CD4-positive, alpha-beta T cell treated with Interleukin-12 subunit alpha and Interleukin-12 subunit beta, for 1 hour (primary cell): ENCODE measurements at regions not wholly inside any gene's neighbourhood (a gene's known extent, or its start where the extent isn't known, plus 50 kb on each side); places are given as distances from the start of the nearest gene placed in this dataset.

ENCODE experiments used
- DNase-seq: peaks from one replicate; pipeline ENCODE4 v3.0.0-alpha.2; 2020

DNA sequence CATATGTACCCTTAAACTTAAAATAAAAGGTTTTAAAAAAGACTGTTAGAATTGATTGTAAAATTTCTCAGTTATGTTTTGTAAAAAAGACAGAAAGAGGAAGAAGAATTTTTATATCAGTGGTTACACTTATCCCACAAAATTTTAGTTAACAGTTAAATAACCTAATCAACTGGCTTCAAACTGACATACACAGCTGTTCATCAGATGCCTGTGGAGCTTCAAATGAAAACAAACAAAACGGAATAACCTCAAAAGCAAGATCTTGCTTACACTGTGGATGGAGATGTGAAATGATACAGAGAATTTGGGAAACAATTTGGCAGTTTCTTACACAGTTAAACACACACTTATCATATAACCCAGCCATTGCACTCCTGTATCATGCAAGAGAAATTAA, 521.0 kb downstream of the ETS1 start:
- no peak for DNase-seq

DNA sequence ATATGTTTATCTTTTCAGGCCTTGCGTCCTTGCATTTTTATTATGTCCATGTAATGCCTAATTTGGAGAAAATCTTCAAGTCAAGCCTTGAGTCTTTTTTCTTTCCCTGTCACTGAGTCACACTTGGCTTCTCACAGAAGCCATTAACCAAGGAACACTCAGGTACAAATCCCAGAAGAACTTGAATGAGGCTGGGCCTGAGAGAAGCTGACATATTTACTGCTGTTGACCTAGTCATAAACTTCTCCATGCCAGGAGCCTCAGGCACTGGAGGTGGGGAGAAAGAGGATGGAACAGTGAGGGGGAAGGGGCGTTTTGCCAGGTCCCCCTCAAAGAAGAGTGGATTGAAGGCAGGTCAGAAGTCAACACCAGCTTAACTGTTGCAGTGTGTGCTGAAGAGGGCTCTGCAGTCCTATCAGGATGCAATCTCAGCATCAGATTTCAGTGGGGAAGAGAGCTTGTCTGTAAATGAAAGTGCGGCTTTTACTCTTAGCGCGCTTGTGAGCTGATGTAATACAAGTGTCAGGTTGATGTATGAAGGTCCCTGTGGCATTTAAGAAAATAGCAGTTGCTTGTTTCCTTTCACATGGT, 526.0 kb downstream of the ETS1 start:
- DNase-seq: no peak

GRCh38 chr11:128058580-128059208, 528.7 kb downstream of the ETS1 start:
- DNase-seq: no peak

DNA sequence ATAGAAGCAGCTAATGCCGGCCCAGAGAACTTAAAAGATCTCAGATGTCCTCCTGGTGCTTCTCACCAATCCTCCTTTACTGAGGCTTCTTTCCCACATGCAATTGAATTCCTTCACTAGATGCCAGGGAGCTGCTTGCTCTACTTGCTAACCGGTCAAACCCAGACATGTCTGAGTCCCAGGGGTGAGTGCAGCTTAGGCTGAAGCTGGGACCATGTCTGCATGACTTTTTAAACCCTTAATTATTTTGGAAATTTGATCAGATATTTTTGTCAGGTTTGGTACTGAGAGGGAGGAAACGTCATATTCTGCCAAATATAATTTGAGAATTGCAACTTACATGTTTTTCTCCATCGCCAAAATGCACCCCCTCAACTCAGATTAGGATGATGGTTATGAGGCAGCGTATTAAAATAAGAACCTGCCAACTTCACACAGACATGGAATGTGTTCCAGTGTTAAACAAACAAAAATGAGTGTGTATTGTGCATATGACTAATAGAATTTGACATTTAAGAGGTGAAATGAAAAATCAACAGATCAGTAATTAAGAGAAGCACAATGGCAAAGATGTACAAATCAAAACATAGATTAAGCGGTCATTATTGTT, 529.5 kb downstream of the ETS1 start:
- DNase-seq: no peak

DNA sequence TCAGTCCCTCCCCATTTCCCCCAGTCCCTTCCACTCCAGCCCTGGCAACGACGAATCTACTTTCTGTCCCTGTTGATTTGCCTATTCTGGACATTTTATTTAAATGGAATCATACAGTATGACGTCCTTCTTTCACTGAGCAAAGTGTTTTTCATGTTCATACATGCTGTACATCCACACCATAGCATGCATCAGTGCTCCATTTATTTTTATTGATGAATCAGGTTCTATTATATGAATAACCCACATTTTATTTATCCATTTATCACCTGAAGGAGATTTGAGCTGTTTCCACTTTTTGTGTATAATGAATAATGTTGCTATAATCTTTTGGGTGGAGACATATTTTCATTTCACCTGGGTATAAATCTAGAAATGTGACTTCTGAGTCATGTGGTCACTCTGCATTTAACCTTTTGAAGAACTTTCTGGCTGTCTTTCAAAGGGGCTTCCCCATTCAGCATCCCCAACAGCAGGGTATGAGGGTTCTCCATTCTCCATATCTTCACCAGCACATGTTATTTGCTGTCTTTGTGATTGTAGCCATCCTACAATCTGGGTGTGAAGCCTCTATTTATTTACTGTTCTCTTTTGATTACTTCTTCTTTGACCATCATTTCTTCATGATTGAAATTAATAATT, 531.7 kb downstream of the ETS1 start:
- no peak for DNase-seq

DNA sequence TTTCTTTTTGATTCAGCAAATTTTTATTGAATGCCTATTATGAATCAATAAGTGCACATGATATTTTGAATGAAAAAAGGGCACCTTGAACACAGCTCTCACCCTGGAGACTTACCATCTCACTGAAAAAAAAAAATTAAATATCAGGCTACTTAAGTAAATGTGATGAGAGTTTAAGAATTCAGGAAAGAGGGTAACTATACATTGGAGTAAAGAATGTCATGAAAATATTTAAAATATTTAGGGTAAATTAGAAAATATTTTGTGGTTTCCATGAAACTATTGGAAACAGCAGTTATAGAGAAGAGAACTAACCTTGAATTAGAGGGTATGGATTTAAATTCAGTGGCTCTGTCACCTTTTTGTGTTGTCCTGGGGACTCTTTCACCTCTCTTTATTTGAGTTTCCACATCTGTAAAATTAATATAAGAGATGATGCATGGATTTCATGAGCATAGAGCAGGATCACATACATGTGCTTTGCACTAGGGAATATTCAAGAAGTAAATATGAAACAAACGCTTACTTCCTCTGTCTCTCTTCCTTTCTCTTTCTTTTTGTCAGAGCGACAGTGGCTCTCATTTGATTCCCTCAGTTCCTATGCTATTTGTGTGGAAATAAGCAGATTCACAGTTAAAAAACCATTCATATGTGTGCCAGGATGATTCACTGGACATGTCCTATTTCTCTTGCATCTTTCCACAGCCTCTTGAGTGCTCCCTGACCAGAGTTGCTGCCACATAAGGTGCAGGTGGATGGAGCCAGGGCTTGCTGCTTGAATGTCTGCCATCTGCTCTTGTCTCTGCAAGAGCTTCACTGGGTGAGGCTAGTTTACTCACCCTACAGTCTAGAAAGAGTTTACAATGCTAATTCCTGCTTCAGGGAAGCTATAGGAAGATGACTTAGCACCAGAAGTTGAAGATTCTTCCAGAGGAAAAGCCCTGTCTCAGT, 533.1 kb downstream of the ETS1 start:
- DNase-seq: no peak

GRCh38 chr11:128052912-128053641, 534.3 kb downstream of the ETS1 start:
- peak; percentile 48 for DNase-seq

GRCh38 chr11:128048121-128048520, 539.2 kb downstream of the ETS1 start:
- no peak for DNase-seq

DNA sequence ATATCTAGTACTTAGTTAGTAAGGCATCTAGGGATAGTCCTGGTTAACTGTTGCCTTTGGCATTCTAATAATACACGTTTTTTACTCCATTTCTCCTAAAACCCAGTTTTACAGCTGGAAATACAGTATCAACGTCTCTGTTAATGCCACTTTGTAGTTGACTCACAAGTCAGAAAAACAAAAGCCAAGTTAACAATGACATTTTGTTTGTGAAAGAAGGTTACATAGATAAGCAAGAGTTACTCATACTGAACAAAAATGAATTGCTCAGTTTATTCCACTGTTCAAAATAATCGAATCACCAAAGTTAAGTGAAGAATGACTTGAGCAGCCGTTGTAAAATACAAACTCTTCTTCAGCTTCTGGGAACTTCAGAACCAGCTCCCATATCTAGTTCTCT, 540.3 kb downstream of the ETS1 start:
- no peak for DNase-seq

DNA sequence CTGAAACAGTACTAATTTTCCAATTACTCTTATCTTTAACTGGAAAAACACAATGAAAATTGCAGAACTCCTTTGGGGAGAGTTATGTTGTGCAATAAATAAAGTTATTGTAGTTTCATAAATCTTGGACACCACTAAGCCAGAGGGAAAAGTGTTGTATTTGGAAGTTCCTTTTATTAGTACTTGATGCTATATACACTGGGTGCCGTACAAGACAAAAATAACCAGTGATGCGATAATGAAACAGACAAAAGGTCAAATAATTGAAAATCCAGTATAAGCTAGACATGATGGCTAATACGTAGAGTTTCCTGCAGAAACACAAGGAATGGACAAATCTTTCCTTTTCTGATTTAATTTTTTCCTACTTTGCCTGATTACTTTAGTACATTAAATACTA, 541.1 kb downstream of the ETS1 start:
- DNase-seq: no peak

DNA sequence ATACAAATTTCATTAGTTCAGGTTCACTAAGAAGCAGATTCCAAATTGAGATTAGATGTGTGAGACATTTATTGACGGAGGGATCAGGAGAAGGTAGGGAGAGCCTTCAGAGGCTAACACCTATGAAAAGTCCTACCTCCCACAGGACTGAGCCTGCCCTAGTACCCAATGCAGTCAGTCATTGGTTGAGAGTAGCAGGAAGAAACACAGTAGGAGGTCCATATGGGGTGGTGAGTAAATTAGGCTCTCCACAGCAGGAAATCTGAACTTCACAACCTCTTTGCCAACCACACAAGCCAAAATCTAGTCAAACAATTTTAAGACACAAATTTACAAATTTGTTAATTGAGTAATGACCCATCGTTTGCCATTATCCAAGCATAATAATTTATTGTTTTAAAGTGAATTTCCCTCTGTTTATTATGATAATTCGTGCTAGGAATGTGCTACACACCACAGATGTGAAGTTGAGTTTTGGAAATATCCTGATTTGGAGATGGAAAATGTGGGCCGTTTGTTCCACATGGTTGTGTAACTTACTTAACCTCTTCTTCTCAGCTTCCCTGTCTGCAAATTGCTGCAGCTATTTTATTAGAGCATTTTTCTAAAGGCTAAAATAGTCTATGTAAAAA, 542.1 kb downstream of the ETS1 start:
- DNase-seq: no peak

- DNase-seq: no peak
Observed at GRCh38 chr11:128042290-128042751, 545.0 kb downstream of the ETS1 start.

GRCh38 chr11:128040603-128041002, 546.8 kb downstream of the ETS1 start:
- no peak for DNase-seq

DNA sequence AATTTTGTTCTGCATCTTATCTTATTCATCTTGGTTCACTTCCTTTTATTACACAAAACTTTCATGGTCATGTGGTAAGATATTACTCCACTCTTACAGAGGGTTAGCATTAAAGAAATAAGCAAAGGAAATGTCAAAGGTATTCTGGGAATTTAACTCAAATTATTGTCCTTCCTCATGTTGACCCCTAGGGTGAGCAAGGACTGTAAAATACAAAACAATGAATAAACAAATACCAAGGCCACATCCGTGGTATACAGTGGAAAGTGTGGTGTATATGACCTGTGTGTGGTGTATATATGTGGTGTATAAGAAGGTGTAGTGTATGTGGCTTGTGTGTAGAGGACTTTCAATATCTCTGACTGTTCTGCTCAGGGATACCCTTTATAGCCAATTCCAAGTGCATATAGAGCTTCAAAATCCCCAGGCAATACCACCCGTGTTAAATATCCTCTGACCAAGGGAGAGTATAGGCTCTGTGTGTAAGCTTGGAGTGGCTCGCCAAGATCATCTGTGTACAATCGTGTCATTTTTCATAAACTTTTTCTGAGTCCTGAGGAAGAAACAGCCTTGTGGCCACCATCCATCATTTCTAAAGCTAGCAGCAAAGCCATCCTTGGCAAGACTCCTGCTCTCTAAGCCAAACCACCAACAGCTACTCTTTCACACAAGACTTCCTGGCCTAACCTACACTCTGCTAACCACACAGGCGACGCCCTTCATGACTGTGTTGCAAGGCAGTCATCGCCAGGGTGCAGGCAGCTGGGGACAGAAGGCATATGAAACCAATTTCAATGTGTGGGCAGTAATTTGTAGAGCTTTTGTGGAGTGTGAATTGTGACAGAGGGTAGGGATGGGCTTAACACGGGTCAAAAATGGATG, 548.0 kb downstream of the ETS1 start:
- DNase-seq: peak; percentile 84

- no peak for DNase-seq
Observed at GRCh38 chr11:128036556-128037093, 550.7 kb downstream of the ETS1 start.

- no peak for DNase-seq
Observed at GRCh38 chr11:128036006-128036405, 551.4 kb downstream of the ETS1 start.

DNA sequence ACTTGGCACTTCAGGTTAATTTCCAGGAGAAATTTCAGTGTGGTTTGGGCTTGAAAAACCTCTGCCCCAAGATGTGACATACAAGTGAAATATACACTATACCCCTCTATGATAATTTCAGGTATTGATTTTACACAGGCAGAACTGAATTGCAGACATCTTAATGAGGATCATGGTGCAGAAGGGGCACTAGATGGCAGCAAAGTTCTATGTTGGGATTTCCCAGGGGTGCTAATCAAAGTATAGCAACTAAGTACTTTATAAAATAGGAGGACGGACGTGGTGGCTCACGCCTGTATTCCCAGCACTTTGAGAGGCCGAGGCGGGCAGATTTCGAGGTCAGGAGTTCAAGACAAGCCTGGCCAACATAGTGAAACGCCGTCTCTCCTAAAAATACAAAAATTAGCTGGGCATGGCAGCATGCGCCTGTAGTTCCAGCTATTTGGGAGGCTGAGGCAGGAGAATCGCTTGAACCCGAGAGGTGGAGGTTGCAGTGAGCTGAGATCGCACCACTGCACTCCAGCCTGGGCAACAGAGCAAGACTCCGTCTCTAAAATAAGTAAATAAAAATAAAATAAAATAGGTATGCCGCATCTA, 555.7 kb downstream of the ETS1 start:
- peak; percentile 82 for DNase-seq

DNA sequence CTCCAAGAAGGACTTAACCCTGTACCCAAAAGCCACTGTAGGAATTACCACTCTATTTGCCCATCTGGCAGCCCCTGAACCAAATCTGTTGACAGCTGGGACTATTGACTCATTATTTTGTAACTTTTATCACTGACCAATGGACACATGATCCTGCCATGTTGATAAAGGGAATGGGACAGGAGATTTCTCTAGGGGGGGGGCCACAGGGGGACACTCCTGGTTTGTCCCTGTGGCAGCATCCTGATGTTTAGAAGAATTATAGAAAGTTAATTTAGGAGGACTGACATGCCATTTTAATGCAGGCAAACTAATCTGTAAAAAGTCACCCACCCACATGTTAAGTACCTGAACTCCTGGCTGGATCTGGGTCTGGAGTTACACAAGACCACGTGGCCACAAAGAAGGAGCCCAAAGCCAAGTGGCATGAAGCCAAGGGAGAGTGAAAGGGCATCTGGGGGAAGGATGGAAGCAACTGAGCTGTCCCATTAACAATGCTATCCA, 558.1 kb downstream of the ETS1 start:
- DNase-seq: no peak

DNA sequence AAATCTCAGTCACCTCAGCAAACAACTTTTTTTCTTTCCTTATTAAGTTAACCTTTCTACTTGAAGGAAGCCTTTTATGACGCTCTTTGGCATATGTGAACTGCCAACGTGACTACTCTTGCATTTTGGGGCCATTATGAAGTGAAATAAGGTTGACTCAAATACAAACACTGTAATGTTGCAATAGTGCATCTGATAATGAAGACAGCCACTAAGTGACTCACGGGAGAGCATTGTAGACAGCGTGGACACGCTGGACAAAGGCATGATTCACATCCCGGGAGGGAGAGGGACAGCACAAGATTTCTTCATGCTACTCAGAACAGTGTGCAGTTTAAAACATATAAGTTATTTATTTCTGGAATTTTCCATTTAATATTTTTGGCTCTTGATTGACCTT, 560.8 kb downstream of the ETS1 start:
- no peak for DNase-seq

DNA sequence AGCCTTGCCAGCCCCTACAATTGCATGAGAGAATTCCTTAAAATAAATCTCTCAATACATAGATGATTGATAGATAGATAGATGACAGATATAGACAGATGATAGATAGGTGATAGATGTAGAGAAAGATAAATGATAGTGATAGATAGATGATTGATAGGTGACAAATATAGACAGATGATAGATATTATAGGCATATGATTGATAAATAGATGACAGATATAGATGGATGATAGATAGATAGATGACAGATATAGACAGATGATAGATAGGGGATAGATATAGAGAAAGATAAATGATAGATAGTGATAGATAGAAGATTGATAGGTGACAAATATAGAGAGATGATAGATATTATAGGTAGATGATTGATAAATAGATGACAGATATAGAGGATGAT, 564.6 kb downstream of the ETS1 start:
- DNase-seq: no peak
